OCI-LY1 (cell line): ENCODE measurements at regions not wholly inside any gene's neighbourhood (a gene's known extent, or its start where the extent isn't known, plus 50 kb on each side); places are given as distances from the start of the nearest gene placed in this dataset.

Source experiments
- H2AFZ ChIP-seq: fragments of 200-600 bp; sonication (generic), shearing (Covaris generic); 2 replicates; pipeline ENCODE4 v1.6.0; 2014; ENCODE audit warnings: antibody characterized with exemption, mild to moderate bottlenecking, low read length
- H3F3A ChIP-seq: fragments of 200-600 bp; sonication (generic), shearing (Covaris generic); 2 replicates; pipeline ENCODE4 v1.6.0; 2014; ENCODE audit warnings: mild to moderate bottlenecking, antibody characterized with exemption, low read length, moderate library complexity; ENCODE audit not compliant: insufficient read depth
- H3K27ac ChIP-seq: fragments of 200-600 bp; sonication (generic); 2 replicates; pipeline ENCODE4 v1.5.1; 2014; ENCODE audit warnings: low read length, mixed run types, mild to moderate bottlenecking, low read depth; ENCODE audit not compliant: poor library complexity, severe bottlenecking
- H3K27me3 ChIP-seq: fragments of 200-600 bp; sonication (generic); 2 replicates; pipeline ENCODE4 v1.6.0; 2014; ENCODE audit warnings: antibody characterized with exemption, mild to moderate bottlenecking, low read length, moderate library complexity; ENCODE audit not compliant: insufficient read depth
- H3K36me3 ChIP-seq: fragments of 200-600 bp; sonication (generic); 2 replicates; pipeline ENCODE4 v1.6.1; 2014; ENCODE audit warnings: mild to moderate bottlenecking, antibody characterized with exemption, low read length, moderate library complexity, mixed read lengths; ENCODE audit not compliant: insufficient read depth
- H3K4me1 ChIP-seq: fragments of 200-600 bp; sonication (generic); 2 replicates; pipeline ENCODE4 v1.5.1; 2014; ENCODE audit warnings: mild to moderate bottlenecking, low read length, moderate library complexity; ENCODE audit not compliant: insufficient read depth, severe bottlenecking
- H3K4me2 ChIP-seq: fragments of 200-600 bp; sonication (generic), shearing (Covaris generic); 2 replicates; pipeline ENCODE4 v1.6.1; 2014; ENCODE audit warnings: low read length
- H3K4me3 ChIP-seq: fragments of 200-600 bp; sonication (generic); 2 replicates; pipeline ENCODE4 v1.5.1; 2014; ENCODE audit warnings: low read length, low read depth, mild to moderate bottlenecking, mixed read lengths; ENCODE audit not compliant: poor library complexity, severe bottlenecking
- H3K79me2 ChIP-seq: fragments of 200-600 bp; shearing (Covaris generic); 2 replicates; pipeline ENCODE4 v1.6.1; 2016; ENCODE audit warnings: mixed run types, low read length, mixed read lengths; ENCODE audit not compliant: insufficient read depth
- H3K9ac ChIP-seq: fragments of 200-600 bp; sonication (generic), shearing (Covaris generic); 2 replicates; pipeline ENCODE4 v1.6.1; 2014; ENCODE audit warnings: mild to moderate bottlenecking, low read length, mixed read lengths
- H3K9me2 ChIP-seq: fragments of 200-600 bp; sonication (generic), shearing (Covaris generic); 2 replicates; pipeline ENCODE4 v1.6.1; 2014; ENCODE audit warnings: low read depth, mild to moderate bottlenecking, low read length, mixed read lengths
- H3K9me3 ChIP-seq: fragments of 200-600 bp; shearing (Covaris generic); 2 replicates; pipeline ENCODE4 v1.6.1; 2014; ENCODE audit warnings: low read length, mixed read lengths
- H4K20me1 ChIP-seq: fragments of 200-600 bp; sonication (generic), shearing (Covaris generic); 2 replicates; pipeline ENCODE4 v1.6.0; 2016; ENCODE audit warnings: mild to moderate bottlenecking, low read length; ENCODE audit not compliant: insufficient read depth
- CTCF ChIP-seq: fragments of 200-600 bp; sonication (generic), shearing (Covaris generic); IDR thresholded peaks from 2 replicates; pipeline ENCODE4 v1.5.1; 2017; ENCODE audit warnings: mild to moderate bottlenecking, antibody characterized with exemption, low read length, moderate library complexity, mixed read lengths
- EZH2 ChIP-seq: fragments of 200-600 bp; sonication (generic), shearing (Covaris generic); IDR thresholded peaks from 2 replicates; pipeline ENCODE4 v1.8.0; 2017; ENCODE audit warnings: borderline replicate concordance, mixed run types, mild to moderate bottlenecking, antibody characterized with exemption, low read length, moderate library complexity, mixed read lengths

- no peaks in the 10 kb centered on the region for H3K36me3 ChIP-seq
- H4K20me1 ChIP-seq, result no peaks in the 10 kb centered on the region
- no peaks in the 10 kb centered on the region for H3K4me1 ChIP-seq
- no peaks in the 10 kb centered on the region for H3K27me3 ChIP-seq
- H3K27ac ChIP-seq, result no peak overlapping the region
- no peak for TF ChIP-seq CTCF
- TF ChIP-seq EZH2, result no peak
- H3F3A ChIP-seq, result no peaks in the 10 kb centered on the region
- no peak overlapping the region for H3K9ac ChIP-seq
- H3K79me2 ChIP-seq, result no peaks in the 10 kb centered on the region
- no peaks in the 10 kb centered on the region for H3K9me3 ChIP-seq
- no peak overlapping the region for H2AFZ ChIP-seq
- H3K4me3 ChIP-seq, result no peak overlapping the region
- no peaks in the 10 kb centered on the region for H3K9me2 ChIP-seq
- H3K4me2 ChIP-seq, result no peak overlapping the region
Observed at GRCh38 chr16:86200722-86201121, 301.8 kb downstream of the IRF8 start.

GRCh38 chr16:86201746-86202145 lies 302.8 kb downstream of the IRF8 start:
- Histone ChIP-seq H3K9me3 (no peaks in the 10 kb centered on the region), H3K36me3 (no peaks in the 10 kb centered on the region), H3K4me2 (no peak overlapping the region), H3K4me3 (no peak overlapping the region), H3K79me2 (no peaks in the 10 kb centered on the region), H2AFZ (no peak overlapping the region), H3K9me2 (no peaks in the 10 kb centered on the region), H3K27ac (no peak overlapping the region), H3F3A (no peaks in the 10 kb centered on the region), H3K9ac (no peak overlapping the region), H4K20me1 (no peaks in the 10 kb centered on the region), H3K4me1 (no peaks in the 10 kb centered on the region), H3K27me3 (no peaks in the 10 kb centered on the region)
- TF ChIP-seq CTCF, result no peak
- TF ChIP-seq EZH2, result no peak

- Histone ChIP-seq H3K4me3 (no peak overlapping the region), H3K9ac (no peak overlapping the region), H4K20me1 (no peaks in the 10 kb centered on the region), H3K4me1 (no peaks in the 10 kb centered on the region), H2AFZ (no peak overlapping the region), H3K79me2 (no peaks in the 10 kb centered on the region), H3K27me3 (no peaks in the 10 kb centered on the region), H3K36me3 (no peaks in the 10 kb centered on the region), H3K27ac (no peak overlapping the region), H3K9me3 (no peaks in the 10 kb centered on the region), H3F3A (no peaks in the 10 kb centered on the region), H3K4me2 (no peak overlapping the region), H3K9me2 (no peaks in the 10 kb centered on the region)
- TF ChIP-seq CTCF, result no peak
- TF ChIP-seq EZH2, result no peak
Observed at GRCh38 chr16:86202267-86202666, 303.3 kb downstream of the IRF8 start.
